Stimulated activated naive CD8-positive, alpha-beta T cell treated with anti-CD3 and anti-CD28 coated beads, Interleukin-15, Interleukin-2, amounts not matched to agents 100 ng/mL and 50 ng/mL, for 24 hours (primary cell): ENCODE measurements at regions not wholly inside any gene's neighbourhood (a gene's known extent, or its start where the extent isn't known, plus 50 kb on each side); places are given as distances from the start of the nearest gene placed in this dataset.
"Not testable (repeated sequence)": the region's sequence is repeated elsewhere in the genome, so short reads cannot be mapped to it uniquely, and the experiment has no call there.

Experiments used
- H3K27ac Mint-ChIP-seq: one replicate; pipeline ENCODE4 v1.8.0; 2021; ENCODE audit warnings: mild to moderate bottlenecking, mixed read lengths
- H3K27me3 Mint-ChIP-seq: one replicate; pipeline ENCODE4 v1.8.0; 2021; ENCODE audit warnings: mixed read lengths
- H3K36me3 Mint-ChIP-seq: one replicate; pipeline ENCODE4 v1.8.0; 2021; ENCODE audit warnings: low read depth, mixed read lengths
- H3K4me1 Mint-ChIP-seq: one replicate; pipeline ENCODE4 v1.8.0; 2021; ENCODE audit warnings: low read depth, mixed read lengths
- H3K4me3 Mint-ChIP-seq: one replicate; pipeline ENCODE4 v1.8.0; 2021; ENCODE audit warnings: mild to moderate bottlenecking, mixed read lengths
- H3K9me3 Mint-ChIP-seq: one replicate; pipeline ENCODE4 v1.8.0; 2021; ENCODE audit warnings: mixed read lengths

- Mint-ChIP-seq H3K9me3 (no peaks in the 10 kb centered on the region), H3K4me1 (no peaks in the 10 kb centered on the region), H3K27me3 (peaks cover 13% of the 10 kb centered on the region), H3K27ac (no peak overlapping the region), H3K36me3 (no peaks in the 10 kb centered on the region), H3K4me3 (no peak overlapping the region)
Measured at GRCh38 chr1:157368363-157368762, 184.0 kb downstream of the FCRL5 start.

GRCh38 chr1:157367870-157368269, 184.4 kb downstream of the FCRL5 start:
- Mint-ChIP-seq H3K9me3 (no peaks in the 10 kb centered on the region), H3K27me3 (peaks cover 13% of the 10 kb centered on the region), H3K27ac (no peak overlapping the region), H3K4me3 (no peak overlapping the region), H3K36me3 (no peaks in the 10 kb centered on the region), H3K4me1 (no peaks in the 10 kb centered on the region)

- Mint-ChIP-seq H3K4me1 (no peaks in the 10 kb centered on the region), H3K9me3 (no peaks in the 10 kb centered on the region), H3K27me3 (peaks cover 13% of the 10 kb centered on the region), H3K27ac (no peak overlapping the region), H3K36me3 (no peaks in the 10 kb centered on the region), H3K4me3 (no peak overlapping the region)
Measured at GRCh38 chr1:157367091-157367739, 185.1 kb downstream of the FCRL5 start.

GRCh38 chr1:157364612-157365011, 187.7 kb downstream of the FCRL5 start:
- peaks cover 8% of the 10 kb centered on the region for H3K27me3 Mint-ChIP-seq
- H3K9me3 Mint-ChIP-seq, result no peaks in the 10 kb centered on the region
- H3K27ac Mint-ChIP-seq, result no peak overlapping the region
- H3K36me3 Mint-ChIP-seq, result no peaks in the 10 kb centered on the region
- no peaks in the 10 kb centered on the region for H3K4me1 Mint-ChIP-seq
- no peak overlapping the region for H3K4me3 Mint-ChIP-seq

GRCh38 chr1:157363660-157364140, 188.6 kb downstream of the FCRL5 start:
- H3K36me3 Mint-ChIP-seq, result no peaks in the 10 kb centered on the region
- H3K27me3 Mint-ChIP-seq, result peaks cover 4% of the 10 kb centered on the region
- H3K9me3 Mint-ChIP-seq, result no peaks in the 10 kb centered on the region
- H3K4me1 Mint-ChIP-seq, result no peaks in the 10 kb centered on the region
- no peak overlapping the region for H3K27ac Mint-ChIP-seq
- no peak overlapping the region for H3K4me3 Mint-ChIP-seq

- H3K4me3 Mint-ChIP-seq, result no peak overlapping the region
- H3K27ac Mint-ChIP-seq, result no peak overlapping the region
- H3K4me1 Mint-ChIP-seq, result no peaks in the 10 kb centered on the region
- no peaks in the 10 kb centered on the region for H3K36me3 Mint-ChIP-seq
- H3K9me3 Mint-ChIP-seq, result no peaks in the 10 kb centered on the region
- H3K27me3 Mint-ChIP-seq, result peaks cover 3% of the 10 kb centered on the region
Measured at GRCh38 chr1:157360023-157360390, 192.3 kb downstream of the FCRL5 start.

- H3K4me1 Mint-ChIP-seq, result no peaks in the 10 kb centered on the region
- H3K4me3 Mint-ChIP-seq, result no peak overlapping the region
- no peaks in the 10 kb centered on the region for H3K36me3 Mint-ChIP-seq
- H3K9me3 Mint-ChIP-seq, result no peaks in the 10 kb centered on the region
- H3K27ac Mint-ChIP-seq, result no peak overlapping the region
- peaks cover 3% of the 10 kb centered on the region for H3K27me3 Mint-ChIP-seq
Measured at GRCh38 chr1:157359314-157360022, 192.8 kb downstream of the FCRL5 start.

- no peak overlapping the region for H3K4me3 Mint-ChIP-seq
- no peaks in the 10 kb centered on the region for H3K36me3 Mint-ChIP-seq
Measured at GRCh38 chr1:157357111-157357510, 195.2 kb downstream of the FCRL5 start.

GRCh38 chr1:157356601-157357000, 195.7 kb downstream of the FCRL5 start:
- Mint-ChIP-seq H3K36me3 (no peaks in the 10 kb centered on the region), H3K27ac (no peak overlapping the region), H3K4me1 (no peaks in the 10 kb centered on the region), H3K4me3 (no peak overlapping the region), H3K9me3 (no peaks in the 10 kb centered on the region), H3K27me3 (peaks cover 6% of the 10 kb centered on the region)

More at GRCh38 chr1:157357111-157357510, 195.2 kb downstream of the FCRL5 start:
- Mint-ChIP-seq H3K4me1 (no peaks in the 10 kb centered on the region), H3K27me3 (peaks cover 3% of the 10 kb centered on the region), H3K9me3 (no peaks in the 10 kb centered on the region), H3K27ac (no peak overlapping the region)

GRCh38 chr1:157353546-157353945, 198.8 kb downstream of the FCRL5 start:
- Mint-ChIP-seq H3K27me3 (peaks cover 25% of the 10 kb centered on the region), H3K9me3 (peaks cover 4% of the 10 kb centered on the region), H3K36me3 (no peaks in the 10 kb centered on the region), H3K27ac (no peak overlapping the region), H3K4me3 (no peak overlapping the region), H3K4me1 (no peaks in the 10 kb centered on the region)

GRCh38 chr1:157352817-157353408, 199.4 kb downstream of the FCRL5 start:
- H3K27me3 Mint-ChIP-seq, result peaks cover 26% of the 10 kb centered on the region
- peaks cover 4% of the 10 kb centered on the region for H3K9me3 Mint-ChIP-seq
- H3K36me3 Mint-ChIP-seq, result no peaks in the 10 kb centered on the region
- no peak overlapping the region for H3K4me3 Mint-ChIP-seq
- no peak overlapping the region for H3K27ac Mint-ChIP-seq
- H3K4me1 Mint-ChIP-seq, result no peaks in the 10 kb centered on the region

GRCh38 chr1:157352216-157352615, 200.1 kb downstream of the FCRL5 start:
- no peaks in the 10 kb centered on the region for H3K4me1 Mint-ChIP-seq
- peaks cover 26% of the 10 kb centered on the region for H3K27me3 Mint-ChIP-seq
- H3K4me3 Mint-ChIP-seq, result no peak overlapping the region
- peaks cover 4% of the 10 kb centered on the region for H3K9me3 Mint-ChIP-seq
- no peaks in the 10 kb centered on the region for H3K36me3 Mint-ChIP-seq
- H3K27ac Mint-ChIP-seq, result no peak overlapping the region

- H3K27ac Mint-ChIP-seq, H3K36me3 Mint-ChIP-seq, H3K9me3 Mint-ChIP-seq, H3K4me1 Mint-ChIP-seq, H3K4me3 Mint-ChIP-seq: not testable (repeated sequence)
- H3K27me3 Mint-ChIP-seq, result peaks cover 29% of the 10 kb centered on the region
Measured at GRCh38 chr1:157351800-157352199, 200.5 kb downstream of the FCRL5 start.

- Mint-ChIP-seq H3K36me3 (no peaks in the 10 kb centered on the region), H3K27me3 (peaks cover 43% of the 10 kb centered on the region), H3K9me3 (peaks cover 4% of the 10 kb centered on the region), H3K4me1 (no peaks in the 10 kb centered on the region), H3K27ac (no peak overlapping the region), H3K4me3 (no peak overlapping the region)
Measured at GRCh38 chr1:157348538-157349480, 203.5 kb downstream of the FCRL5 start.
